ENCODE measurements at regions not wholly inside any gene's neighbourhood (a gene's known extent, or its start where the extent isn't known, plus 50 kb on each side); places are given as distances from the start of the nearest gene placed in this dataset.

DNA sequence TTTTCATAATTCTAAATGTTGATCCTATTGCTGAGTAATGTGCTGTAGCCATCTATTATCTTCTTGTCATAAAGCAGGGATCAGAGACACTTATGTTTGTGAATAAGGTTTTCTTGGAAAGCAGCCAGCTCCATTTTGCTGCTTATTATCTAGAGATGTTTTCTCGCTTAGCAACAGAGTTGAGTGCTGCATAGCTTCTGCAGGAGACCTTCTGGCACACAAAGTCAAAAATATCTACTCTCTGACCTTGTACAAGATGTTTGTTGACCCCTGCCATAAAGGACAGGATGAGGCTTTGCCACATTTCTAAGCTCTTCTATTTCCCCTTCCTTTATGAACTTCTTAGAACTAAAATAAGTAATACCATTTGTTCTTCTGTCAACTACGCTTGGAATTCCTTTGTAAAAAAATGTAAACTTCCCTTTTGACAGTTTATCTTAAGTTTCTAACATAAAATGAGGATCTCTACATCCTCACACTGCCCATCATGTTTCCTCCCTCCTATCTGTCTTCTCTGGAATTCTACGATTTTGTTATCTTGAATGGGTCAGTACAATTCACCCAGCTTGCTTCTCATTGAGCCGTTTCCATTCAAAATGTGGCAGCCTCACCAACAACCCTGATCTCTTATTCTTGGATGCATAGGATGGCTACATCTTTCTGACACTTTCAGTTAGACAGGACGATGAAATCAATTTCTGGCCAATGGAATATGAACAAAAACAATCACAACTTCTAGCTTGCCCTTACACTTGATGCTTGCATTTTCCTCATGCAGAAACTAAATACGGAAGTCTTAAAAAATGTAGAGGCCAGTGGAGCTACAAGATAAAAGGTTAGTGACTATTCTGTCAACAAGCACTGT lies 1377.0 kb downstream of the SUCLG1 start:
- intact Hi-C loops (cut with DNase I) = no loop called here
- no peaks in the 10 kb centered on the region for H3K4me1 ChIP-seq
- H3K27ac ChIP-seq = no peak overlapping the region
- no peaks in the 10 kb centered on the region for H3K36me3 ChIP-seq
- H3K9me3 ChIP-seq = no peaks in the 10 kb centered on the region
- H3K4me3 ChIP-seq = no peak overlapping the region
- peak in 1 of 4 donors; percentile 35 for ATAC-seq
- DNase-seq = no peak
- TF ChIP-seq, protein P1, sequence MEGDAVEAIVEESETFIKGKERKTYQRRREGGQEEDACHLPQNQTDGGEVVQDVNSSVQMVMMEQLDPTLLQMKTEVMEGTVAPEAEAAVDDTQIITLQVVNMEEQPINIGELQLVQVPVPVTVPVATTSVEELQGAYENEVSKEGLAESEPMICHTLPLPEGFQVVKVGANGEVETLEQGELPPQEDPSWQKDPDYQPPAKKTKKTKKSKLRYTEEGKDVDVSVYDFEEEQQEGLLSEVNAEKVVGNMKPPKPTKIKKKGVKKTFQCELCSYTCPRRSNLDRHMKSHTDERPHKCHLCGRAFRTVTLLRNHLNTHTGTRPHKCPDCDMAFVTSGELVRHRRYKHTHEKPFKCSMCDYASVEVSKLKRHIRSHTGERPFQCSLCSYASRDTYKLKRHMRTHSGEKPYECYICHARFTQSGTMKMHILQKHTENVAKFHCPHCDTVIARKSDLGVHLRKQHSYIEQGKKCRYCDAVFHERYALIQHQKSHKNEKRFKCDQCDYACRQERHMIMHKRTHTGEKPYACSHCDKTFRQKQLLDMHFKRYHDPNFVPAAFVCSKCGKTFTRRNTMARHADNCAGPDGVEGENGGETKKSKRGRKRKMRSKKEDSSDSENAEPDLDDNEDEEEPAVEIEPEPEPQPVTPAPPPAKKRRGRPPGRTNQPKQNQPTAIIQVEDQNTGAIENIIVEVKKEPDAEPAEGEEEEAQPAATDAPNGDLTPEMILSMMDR (IDR thresholded peaks at IDR 0.05) = no peak
- H3K27me3 ChIP-seq = no peaks in the 10 kb centered on the region
- no peak for FAIRE-seq
- WGBS, 2 donors = 53 to 55% methylated on average over 6 of the region's 6 CpGs

DNA sequence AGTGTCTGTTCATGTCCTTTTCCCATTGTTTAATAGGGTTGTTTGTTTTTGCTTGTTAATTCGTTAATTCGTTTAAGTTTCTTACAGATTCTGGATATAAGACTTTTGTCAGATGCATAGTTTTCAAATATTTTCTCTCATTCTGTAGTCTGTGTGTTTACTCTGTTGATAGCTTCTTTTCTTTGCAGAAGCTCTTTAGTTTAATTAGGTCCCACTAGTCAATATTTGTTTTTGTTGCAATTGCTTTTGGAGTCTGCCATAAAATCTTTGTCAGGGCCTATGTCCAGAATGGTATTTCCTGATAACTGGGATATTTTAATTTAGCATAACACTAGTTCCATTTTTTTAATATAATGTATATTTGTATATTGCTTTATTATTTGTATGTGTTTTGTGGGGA lies 1380.1 kb downstream of the SUCLG1 start:
- H3K27me3 ChIP-seq = no peaks in the 10 kb centered on the region
- H3K4me3 ChIP-seq = no peak overlapping the region
- no peaks in the 10 kb centered on the region for H3K9me3 ChIP-seq
- H3K4me1 ChIP-seq = no peaks in the 10 kb centered on the region
- TF ChIP-seq, protein P1 (IDR thresholded peaks at IDR 0.05) = no peak
- WGBS, 2 donors = 63 to 73% methylated on average over 2 of the region's 2 CpGs
- ATAC-seq = no peak
- FAIRE-seq = no peak
- H3K36me3 ChIP-seq = no peaks in the 10 kb centered on the region
- DNase-seq = no peak
- intact Hi-C loops (cut with DNase I) = no loop called here
- no peak overlapping the region for H3K27ac ChIP-seq

DNA sequence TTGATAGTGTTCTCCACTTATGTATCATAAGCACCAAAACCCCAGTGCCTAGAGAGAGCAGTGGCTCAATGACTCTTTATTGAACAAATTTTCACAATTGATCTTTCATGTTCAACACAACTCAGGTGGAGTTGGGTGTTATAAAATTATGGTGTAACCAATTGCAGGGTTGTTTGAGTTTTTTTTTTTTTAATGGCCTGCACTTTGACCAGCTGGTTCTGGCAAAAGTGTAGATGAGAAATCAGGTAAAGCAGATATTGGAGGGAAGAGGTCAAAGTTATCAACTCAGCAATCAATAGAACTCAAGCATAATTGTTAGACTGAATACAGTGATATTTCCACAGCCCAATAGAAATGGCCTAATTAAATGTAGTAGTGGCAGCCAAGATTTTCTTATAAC lies 1386.3 kb downstream of the SUCLG1 start:
- TF ChIP-seq, protein P1 (IDR thresholded peaks at IDR 0.05) = no peak
- H3K4me1 ChIP-seq = peaks cover 0 to 8% (median 3%) of the 10 kb centered on the region in 3 donors
- H3K27ac ChIP-seq = no peak overlapping the region
- H3K4me3 ChIP-seq = no peak overlapping the region
- no peak for DNase-seq
- no peaks in the 10 kb centered on the region for H3K9me3 ChIP-seq
- no peaks in the 10 kb centered on the region for H3K27me3 ChIP-seq
- ATAC-seq = no peak
- H3K36me3 ChIP-seq = no peaks in the 10 kb centered on the region
- no peak for FAIRE-seq
- intact Hi-C loops (cut with DNase I) = no loop called here

DNA sequence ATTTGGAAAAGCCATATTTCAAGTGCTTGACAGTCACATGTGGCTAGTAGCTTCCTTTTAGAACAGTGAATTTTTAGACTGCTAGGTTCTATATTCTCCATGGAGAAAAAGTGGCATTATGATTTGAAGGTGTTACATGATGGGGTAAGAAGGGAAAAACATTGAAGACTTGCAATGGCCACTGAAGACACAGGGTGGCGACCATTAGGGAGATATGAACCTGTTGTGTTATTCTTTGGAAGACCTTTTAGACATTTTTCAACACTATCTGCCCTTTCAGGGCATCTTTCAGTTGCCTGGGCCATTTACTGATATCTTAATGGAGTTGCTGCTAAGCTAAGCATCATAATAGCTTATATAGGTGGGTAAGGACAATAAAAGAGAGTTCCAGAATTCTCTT lies 1387.2 kb downstream of the SUCLG1 start:
- no peak for DNase-seq
- Histone ChIP-seq H3K27me3 (no peaks in the 10 kb centered on the region), H3K36me3 (no peaks in the 10 kb centered on the region), H3K4me3 (no peak overlapping the region), H3K4me1 (peaks cover 0 to 9% (median 3%) of the 10 kb centered on the region in 3 donors), H3K27ac (no peak overlapping the region), H3K9me3 (no peaks in the 10 kb centered on the region)
- no peak for FAIRE-seq
- intact Hi-C loops (cut with DNase I) = no loop called here
- no peak for ATAC-seq
- TF ChIP-seq, protein P1 (IDR thresholded peaks at IDR 0.05) = no peak
- WGBS, 2 donors = 79 to 90% methylated on average over 1 of the region's 1 CpG

DNA sequence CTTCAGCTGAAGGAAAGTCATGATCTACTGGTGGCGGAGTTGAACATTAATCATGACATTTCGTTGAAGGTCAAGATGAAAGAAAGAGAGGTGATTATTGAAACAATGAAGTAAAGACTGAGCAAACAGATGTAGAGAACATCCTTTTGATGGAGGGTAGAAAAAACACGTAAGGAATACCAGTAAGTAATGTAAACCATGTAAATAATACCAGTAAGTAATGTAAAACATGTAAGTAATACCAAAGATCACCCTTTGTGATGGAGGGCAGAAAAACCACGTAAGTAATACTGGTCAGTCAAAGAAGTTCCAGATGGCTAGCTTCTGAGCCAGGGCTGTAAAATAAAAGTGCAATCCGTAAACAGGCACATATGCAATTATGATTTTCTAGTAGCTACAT lies 1387.7 kb downstream of the SUCLG1 start:
- Histone ChIP-seq H3K4me1 (peaks cover 0 to 9% (median 3%) of the 10 kb centered on the region in 3 donors), H3K4me3 (no peak overlapping the region), H3K9me3 (no peaks in the 10 kb centered on the region), H3K27ac (no peak overlapping the region), H3K27me3 (no peaks in the 10 kb centered on the region), H3K36me3 (no peaks in the 10 kb centered on the region)
- no peak for DNase-seq
- intact Hi-C loops (cut with DNase I) = no loop called here
- TF ChIP-seq, protein P1 (IDR thresholded peaks at IDR 0.05) = no peak
- no peak for FAIRE-seq
- no peak for ATAC-seq
- WGBS, 2 donors = 80 to 81% methylated on average over 5 of the region's 5 CpGs

All from pancreas (tissue), 10 donors.